NCI-H446 treated with DMSO at 0.1 percent for 48 hours (cell line): ENCODE measurements at regions not wholly inside any gene's neighbourhood (a gene's known extent, or its start where the extent isn't known, plus 50 kb on each side); places are given as distances from the start of the nearest gene placed in this dataset.

ENCODE experiments used
- DNase-seq: peaks from one replicate; lab custom pipeline; 2025; lab: John Stamatoyannopoulos, UW

DNA sequence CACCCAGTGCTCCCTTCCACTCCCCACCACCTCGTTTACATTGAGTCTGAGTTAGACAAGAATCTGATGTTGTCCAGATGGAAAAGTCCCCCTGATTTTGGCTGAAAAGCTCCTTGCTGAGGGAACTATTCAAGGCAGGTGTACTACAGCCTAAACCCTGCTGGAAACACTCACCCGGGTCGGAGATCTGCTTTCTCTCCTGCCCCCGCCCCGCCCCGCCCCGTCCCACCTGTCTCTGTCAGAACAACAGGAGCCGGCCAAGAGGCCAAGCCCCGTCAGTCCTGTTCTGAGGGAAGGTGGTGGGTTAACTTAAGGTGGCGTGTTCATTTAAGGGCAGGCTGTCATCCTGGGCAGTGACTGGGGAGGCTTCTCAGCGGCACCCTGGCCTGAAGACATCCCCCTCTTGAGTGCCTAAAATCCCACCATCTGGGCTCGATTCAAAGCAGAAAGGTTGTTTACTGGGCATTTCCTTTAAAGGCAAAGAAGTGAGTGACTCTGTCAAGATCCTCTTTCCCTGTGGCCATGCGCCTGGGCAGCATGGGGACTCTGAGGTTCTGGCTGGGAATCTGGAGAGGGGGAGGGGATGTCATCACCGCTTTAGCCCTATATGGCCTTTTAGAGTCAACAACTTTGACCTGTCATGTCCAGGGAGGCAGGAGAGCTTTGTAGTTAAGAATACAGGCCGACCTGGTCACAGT lies 71.1 kb upstream of the NEURL1B start:
- DNase-seq = no peak

DNA sequence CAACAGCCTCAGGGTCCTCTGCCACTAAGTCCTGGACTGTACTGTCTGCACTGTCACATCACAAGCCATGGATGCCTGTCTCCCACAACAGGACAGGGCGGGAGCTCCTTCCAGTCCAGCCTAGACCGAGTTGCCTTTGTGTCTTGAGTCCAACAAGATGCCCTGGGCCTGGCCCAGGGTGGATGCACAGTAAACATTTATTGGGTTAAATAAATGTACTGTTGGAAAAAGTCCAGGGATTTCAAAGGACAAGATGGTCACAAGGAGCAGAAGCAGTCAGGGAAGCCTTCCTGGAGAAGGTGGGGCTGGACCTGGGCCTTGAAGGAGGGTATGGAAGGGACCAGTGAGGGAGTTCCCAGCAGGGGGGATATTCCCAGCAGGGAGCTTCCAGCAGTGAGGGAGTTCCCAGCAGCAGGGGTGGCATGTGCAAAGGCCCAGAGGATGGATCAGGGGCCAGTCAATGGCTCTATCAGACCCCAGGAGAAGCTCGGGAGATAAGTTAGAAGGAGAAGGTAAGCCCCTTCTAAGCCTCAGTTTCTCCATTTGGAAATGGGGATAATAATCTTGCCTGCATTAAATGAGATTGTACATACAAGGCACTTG lies 72.7 kb upstream of the NEURL1B start:
- DNase-seq = no peak

DNA sequence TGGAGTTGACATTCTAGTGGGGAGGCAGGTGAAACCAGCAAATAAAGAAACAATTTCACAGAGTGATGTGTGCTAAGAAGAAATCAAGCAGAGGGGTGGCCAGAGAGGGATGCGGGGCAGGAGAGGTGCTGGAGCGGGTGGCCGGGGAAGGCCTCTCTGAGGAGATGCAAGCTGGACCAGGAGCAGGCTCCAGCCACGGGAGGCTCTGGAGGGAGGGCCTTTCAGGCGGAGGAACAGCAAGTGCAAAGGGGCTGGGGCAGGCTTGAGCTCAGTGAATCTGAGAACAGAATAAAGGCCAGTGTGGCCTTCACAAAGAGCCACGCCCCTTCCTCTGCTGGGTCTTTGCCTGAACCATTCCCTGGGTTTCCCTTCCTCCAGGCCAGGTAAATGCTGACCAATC lies 73.2 kb upstream of the NEURL1B start:
- no peak for DNase-seq

DNA sequence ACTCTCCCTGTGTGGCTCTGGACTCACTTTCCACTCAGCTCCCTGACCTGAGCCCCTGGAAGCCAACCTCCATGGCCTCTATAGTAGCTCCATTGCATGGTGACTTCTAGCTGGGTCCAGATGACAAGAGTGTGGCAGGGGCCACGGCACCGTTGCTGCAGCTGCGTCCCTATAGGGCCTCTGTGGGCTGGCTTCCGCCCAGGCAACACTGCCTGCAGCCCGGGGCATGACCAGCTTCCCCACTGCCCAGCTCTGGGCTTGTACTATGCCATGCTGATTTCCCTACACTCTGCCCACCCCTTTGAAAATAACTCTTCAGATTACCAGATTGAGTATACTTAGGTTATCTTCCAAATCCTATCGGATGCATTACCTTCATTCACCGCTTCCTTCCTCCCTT lies 73.8 kb upstream of the NEURL1B start:
- no peak for DNase-seq

- no peak for DNase-seq
Observed at GRCh38 chr5:172565931-172566665, 75.0 kb upstream of the NEURL1B start.

- no peak for DNase-seq
Observed at GRCh38 chr5:172565455-172565854, 75.6 kb upstream of the NEURL1B start.

DNA sequence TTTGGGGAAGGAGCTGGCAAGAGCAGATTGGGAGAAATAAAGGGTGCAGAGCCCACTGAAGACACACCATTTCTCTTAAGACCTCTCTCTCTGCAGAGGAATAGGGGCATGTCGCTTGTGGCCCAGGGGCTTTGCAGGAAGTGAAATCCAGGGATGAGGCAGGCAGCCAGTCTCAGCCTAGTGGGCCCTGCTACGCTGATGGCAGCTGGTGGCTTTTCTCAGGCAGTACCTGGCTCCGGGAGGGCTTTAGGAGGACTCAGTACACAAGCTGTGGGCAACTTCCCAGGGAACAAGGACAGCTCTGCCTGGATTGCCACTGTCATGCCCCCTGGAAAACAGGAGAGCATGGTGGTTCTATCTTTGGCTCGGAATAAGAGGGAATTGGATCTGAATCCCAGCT lies 76.2 kb upstream of the NEURL1B start:
- no peak for DNase-seq

DNA sequence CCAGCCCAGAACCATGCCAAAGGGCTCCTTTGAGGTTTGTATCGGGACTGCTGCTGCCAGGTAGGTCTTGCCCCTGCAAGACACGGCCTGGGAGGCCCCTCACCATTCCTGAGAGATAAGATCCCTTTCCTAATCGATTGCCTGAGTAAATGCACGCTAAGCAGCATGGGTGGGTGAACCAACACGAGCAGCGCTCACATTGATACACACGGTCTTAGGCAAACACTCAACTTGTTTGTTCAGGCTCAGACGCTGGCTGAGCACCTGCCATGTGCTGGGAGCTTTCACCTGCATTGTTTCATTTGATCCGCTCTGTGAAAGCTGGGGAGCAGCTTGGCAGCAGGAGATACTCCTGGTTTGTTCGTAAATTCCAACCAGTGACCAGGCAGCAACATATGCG lies 76.9 kb upstream of the NEURL1B start:
- no peak for DNase-seq

DNA sequence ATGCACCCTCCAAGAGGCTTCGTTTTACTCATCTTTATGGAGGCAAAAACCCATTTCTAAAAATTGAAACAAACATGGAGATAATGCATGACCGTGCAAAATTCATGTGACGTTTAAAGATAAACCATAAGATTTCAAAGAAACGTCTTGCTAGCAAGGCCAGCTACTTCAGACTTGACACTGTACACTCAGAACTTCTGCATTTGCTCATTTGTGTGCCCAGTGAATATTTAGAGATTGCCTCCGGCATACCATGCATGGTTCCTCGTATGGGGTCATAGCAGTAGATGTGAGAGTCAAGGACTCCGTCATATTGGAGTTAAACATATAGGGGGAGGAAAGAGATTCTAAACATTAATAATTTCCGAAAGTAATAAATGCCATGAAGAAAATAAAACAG lies 78.6 kb upstream of the NEURL1B start:
- DNase-seq = no peak

DNA sequence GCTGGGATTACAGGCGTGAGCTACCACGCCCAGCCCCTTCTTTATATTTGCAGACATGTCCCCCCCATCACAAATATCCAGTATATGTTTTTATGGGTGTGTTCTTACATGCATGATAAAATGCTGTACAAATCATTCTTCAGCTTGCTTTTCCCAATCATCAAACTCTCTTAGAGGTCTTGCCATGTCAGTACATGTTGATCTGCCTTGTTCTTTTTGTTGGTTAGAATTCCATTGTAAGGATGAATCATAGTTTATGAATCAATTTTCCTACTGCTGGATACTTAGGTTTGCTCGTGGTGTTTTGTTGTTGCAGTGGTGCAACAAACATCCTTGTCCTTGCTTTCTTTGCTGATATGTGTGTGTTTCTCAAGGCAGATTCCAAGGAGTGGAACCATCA lies 79.9 kb upstream of the NEURL1B start:
- no peak for DNase-seq

- peak; percentile 18 for DNase-seq
Observed at GRCh38 chr5:172559004-172559932, 81.8 kb upstream of the NEURL1B start.

GRCh38 chr5:172558076-172558976 lies 82.7 kb upstream of the NEURL1B start:
- DNase-seq = no peak

GRCh38 chr5:172556971-172557461 lies 84.0 kb upstream of the NEURL1B start:
- no peak for DNase-seq

- no peak for DNase-seq
Observed at GRCh38 chr5:172556262-172556661, 84.8 kb upstream of the NEURL1B start.

DNA sequence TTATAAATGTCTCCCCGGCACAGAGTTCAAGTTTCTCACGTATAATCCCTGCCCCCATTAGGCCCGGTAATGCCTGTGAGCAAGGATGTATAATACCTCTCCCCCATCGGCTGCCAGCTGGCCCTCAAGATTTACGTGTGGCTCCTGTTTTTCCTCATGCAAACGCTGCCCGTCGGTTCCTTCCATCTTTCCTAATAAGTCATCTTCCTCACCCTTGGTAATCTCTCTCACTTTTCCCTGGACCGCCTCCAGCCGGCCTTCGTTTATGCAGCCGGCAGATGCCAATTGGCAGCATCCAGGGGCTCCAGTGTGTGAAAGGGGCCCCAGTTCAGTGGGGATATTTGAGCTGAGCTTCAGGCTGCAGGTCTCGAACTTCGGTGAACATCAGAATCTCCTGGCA lies 86.5 kb upstream of the NEURL1B start:
- DNase-seq = no peak

GRCh38 chr5:172553903-172554302 lies 87.2 kb upstream of the NEURL1B start:
- no peak for DNase-seq

- DNase-seq = no peak
Observed at GRCh38 chr5:172553167-172553566, 87.9 kb upstream of the NEURL1B start.

GRCh38 chr5:172550996-172551395 lies 90.1 kb upstream of the NEURL1B start:
- no peak for DNase-seq

DNA sequence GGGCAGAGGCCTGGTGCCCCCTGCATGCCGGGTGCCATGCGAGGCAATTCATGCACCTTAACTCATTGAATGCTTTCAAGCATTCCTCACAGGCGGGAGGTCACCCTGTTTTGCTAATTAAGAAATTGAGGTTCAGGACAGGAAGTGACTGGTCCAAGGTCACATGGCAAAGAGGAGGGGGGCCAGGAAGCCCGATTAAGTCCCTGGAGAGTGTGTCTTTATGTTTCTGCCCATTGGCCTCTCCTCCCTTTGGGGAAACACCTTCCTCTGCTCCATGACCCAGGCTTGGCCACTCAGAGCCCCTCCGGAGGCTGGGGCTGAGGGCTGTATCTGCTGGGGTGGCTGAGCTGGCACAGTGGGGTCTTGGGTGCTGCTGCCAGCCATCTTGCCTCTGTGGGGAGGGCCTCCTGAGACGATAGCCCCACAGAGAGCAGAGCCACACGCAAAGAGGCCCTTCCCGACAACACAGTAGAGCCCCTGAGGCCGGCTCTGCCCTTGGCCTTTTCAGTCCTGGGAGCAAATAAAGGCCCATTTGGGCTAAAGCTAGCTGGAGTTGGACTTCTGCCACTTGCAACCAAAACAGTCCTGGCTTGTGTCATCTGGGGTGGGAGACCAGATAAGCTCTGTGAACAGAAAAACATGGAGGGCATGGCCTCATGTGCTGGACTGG lies 90.8 kb upstream of the NEURL1B start:
- no peak for DNase-seq

- no peak for DNase-seq
Observed at GRCh38 chr5:172549696-172550095, 91.4 kb upstream of the NEURL1B start.
